Fibroblast of pulmonary artery (primary cell): ENCODE measurements at regions not wholly inside any gene's neighbourhood (a gene's known extent, or its start where the extent isn't known, plus 50 kb on each side); places are given as distances from the start of the nearest gene placed in this dataset.

Experiments
- DNase-seq: peaks from one replicate; pipeline ENCODE4 v3.0.0-alpha.2; 2010; ENCODE audit warnings: low read depth
- H3K4me3 ChIP-seq: replicated peaks from 2 replicates; pipeline ENCODE4 v1.5.1; 2011; ENCODE audit warnings: low read depth, mild to moderate bottlenecking, control low read depth, low read length, moderate library complexity
- TF ChIP-seq, protein P1 (sequence below): IDR thresholded peaks from 2 replicates; pipeline ENCODE4 v1.5.1; 2011; ENCODE audit warnings: mild to moderate bottlenecking, control low read depth, low read length, inconsistent platforms; ENCODE audit errors: missing control alignments

DNA sequence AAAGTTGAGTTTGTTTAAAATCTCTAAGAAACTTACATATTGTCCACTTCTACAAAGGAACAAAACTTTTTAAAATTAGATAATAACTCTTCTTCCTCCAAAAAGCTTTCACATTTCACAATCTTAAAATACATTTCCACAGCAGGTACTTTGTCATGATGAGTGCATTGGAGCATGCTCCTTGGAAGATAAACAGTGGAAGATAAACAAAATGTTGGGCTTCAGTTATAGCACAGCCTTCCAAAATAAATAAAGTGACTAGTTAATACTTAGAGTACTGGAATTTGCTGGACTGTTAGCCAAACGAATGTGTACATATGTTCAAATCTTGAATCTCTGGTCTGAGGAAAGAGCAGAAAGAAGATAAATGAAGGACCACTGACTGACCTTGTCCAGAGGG is 54.9 kb upstream of the PDE5A start:
- DNase-seq = peak; percentile 41
- TF ChIP-seq, protein P1, sequence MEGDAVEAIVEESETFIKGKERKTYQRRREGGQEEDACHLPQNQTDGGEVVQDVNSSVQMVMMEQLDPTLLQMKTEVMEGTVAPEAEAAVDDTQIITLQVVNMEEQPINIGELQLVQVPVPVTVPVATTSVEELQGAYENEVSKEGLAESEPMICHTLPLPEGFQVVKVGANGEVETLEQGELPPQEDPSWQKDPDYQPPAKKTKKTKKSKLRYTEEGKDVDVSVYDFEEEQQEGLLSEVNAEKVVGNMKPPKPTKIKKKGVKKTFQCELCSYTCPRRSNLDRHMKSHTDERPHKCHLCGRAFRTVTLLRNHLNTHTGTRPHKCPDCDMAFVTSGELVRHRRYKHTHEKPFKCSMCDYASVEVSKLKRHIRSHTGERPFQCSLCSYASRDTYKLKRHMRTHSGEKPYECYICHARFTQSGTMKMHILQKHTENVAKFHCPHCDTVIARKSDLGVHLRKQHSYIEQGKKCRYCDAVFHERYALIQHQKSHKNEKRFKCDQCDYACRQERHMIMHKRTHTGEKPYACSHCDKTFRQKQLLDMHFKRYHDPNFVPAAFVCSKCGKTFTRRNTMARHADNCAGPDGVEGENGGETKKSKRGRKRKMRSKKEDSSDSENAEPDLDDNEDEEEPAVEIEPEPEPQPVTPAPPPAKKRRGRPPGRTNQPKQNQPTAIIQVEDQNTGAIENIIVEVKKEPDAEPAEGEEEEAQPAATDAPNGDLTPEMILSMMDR = no peak

DNA sequence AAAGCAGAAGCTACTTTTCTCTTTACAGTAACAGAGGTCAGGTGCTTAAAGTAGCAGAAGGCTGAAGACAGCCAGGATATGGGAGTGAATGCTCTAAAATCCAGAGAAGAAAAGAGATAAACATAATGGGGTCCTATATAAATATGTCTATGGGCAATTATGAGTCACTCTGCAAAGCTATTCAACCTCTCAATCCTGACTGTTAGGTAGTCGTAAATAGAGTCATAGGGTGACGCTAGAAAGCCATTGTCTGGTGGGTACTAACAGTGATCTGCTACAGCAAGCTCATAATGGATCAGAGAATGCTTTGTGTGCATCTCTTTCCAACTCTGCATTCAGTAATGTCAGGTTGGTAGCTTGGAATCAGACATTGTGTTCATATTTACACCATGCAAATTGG is 53.5 kb upstream of the PDE5A start:
- no peak overlapping the region for H3K4me3 ChIP-seq
- TF ChIP-seq, protein P1 = no peak
- no peak for DNase-seq

More for the DNA sequence above, 54.9 kb upstream of the PDE5A start:
- H3K4me3 ChIP-seq = no peak overlapping the region

DNA sequence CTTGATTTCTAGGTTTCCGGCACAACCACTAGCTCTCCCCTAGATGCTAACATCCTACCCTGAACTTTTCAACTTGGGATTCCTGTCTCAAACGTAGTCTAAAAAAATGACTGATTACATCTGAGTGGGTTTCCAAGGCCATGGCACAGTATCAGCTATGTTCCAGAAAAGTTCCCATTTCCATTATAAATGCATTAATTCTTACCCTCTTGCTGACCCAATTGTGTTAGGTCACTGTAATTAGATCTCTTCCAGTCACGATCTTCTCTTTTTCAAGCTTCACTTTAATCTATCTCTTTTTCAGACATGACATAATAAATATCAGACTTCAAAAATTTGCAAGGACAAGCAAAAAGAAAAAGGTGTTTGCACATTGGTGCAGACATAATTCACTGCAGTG is 50.6 kb upstream of the PDE5A start:
- no peak overlapping the region for H3K4me3 ChIP-seq
- TF ChIP-seq, protein P1 = no peak
- no peak for DNase-seq

DNA sequence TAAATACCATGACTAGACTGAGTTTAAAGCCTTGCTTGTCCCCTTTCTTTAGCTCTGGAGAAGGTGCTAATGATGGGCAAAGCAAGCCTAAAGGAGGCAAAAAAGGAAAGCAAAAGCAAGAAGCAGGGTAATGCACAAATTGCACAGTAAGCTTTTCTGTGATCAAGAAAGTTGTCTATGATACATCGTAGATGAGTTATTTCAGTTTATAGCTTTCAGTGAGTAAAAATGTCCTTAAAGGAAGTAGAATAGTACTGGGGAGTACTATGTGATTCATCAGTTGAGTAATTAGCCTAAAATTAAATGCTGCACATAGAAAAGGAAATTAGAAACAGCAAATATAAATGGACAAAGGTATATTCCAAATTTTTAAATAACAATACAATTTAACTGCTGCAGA is 50.2 kb upstream of the PDE5A start:
- TF ChIP-seq, protein P1 = no peak
- DNase-seq = no peak
- H3K4me3 ChIP-seq = no peak overlapping the region
